WTC11 (cell line): ENCODE measurements at regions not wholly inside any gene's neighbourhood (a gene's known extent, or its start where the extent isn't known, plus 50 kb on each side); places are given as distances from the start of the nearest gene placed in this dataset.

ENCODE experiments used
- ATAC-seq: fragments of 200-7000 bp; cut with Tn5 transposase; 2 replicates; pipeline ENCODE4 v1.10.0; 2021; ENCODE audit warnings: mild to moderate bottlenecking, moderate library complexity
- CTCF ChIA-PET: fragments of 300-600 bp; sonication (Branson Sonifier 250); formaldehyde crosslinking; loops from one replicate; lab custom pipeline; 2021; ENCODE audit warnings: antibody characterized with exemption; lab: Charles Lee
- POLR2A ChIA-PET: fragments of 350-600 bp; sonication (Branson Sonifier 250); formaldehyde crosslinking; loops from one replicate; lab custom pipeline; 2021; ENCODE audit warnings: antibody characterized with exemption; lab: Charles Lee
- DNase-seq: peaks from one replicate; pipeline ENCODE4 v3.0.0; 2021; ENCODE audit warnings: low spot score
- H3K27ac Mint-ChIP-seq: 2 replicates; pipeline ENCODE4 v1.8.0; 2021; ENCODE audit warnings: mixed read lengths
- H3K27me3 Mint-ChIP-seq: 2 replicates; pipeline ENCODE4 v1.8.0; 2021; ENCODE audit warnings: low read depth, mild to moderate bottlenecking, moderate library complexity, mixed read lengths
- H3K36me3 Mint-ChIP-seq: 2 replicates; pipeline ENCODE4 v1.8.0; 2021; ENCODE audit warnings: mixed read lengths
- H3K4me1 Mint-ChIP-seq: 2 replicates; pipeline ENCODE4 v1.8.0; 2022; ENCODE audit warnings: mixed read lengths
- H3K4me3 Mint-ChIP-seq: 2 replicates; pipeline ENCODE4 v1.8.0; 2021; ENCODE audit warnings: mild to moderate bottlenecking, moderate library complexity, mixed read lengths
- H3K9me3 Mint-ChIP-seq: 2 replicates; pipeline ENCODE4 v1.8.0; 2021; ENCODE audit warnings: mixed read lengths
- CDX4 ChIP-seq: fragments of 250-450 bp; sonication (Bioruptor Pico); IDR thresholded peaks from 2 replicates; pipeline ENCODE4 v1.9.0; 2021; ENCODE audit warnings: moderate library complexity, mild to moderate bottlenecking, inconsistent platforms, borderline replicate concordance
- CREB1 ChIP-seq: sonication (generic); formaldehyde crosslinking; IDR thresholded peaks from 2 replicates; pipeline ENCODE4 v1.8.0; 2023; ENCODE audit warnings: mild to moderate bottlenecking, missing genetic modification reagents
- FOXP1 ChIP-seq: sonication (generic); formaldehyde crosslinking; IDR thresholded peaks from 2 replicates; pipeline ENCODE4 v1.8.0; 2022; ENCODE audit warnings: missing genetic modification reagents, mild to moderate bottlenecking, moderate library complexity, borderline replicate concordance
- MAX ChIP-seq: sonication (generic); formaldehyde crosslinking; IDR thresholded peaks from 2 replicates; pipeline ENCODE4 v1.8.0; 2022; ENCODE audit warnings: mild to moderate bottlenecking, missing genetic modification reagents
- NR1H2 ChIP-seq: sonication (generic); formaldehyde crosslinking; IDR thresholded peaks from 2 replicates; pipeline ENCODE4 v1.9.0; 2021; ENCODE audit warnings: mild to moderate bottlenecking, moderate library complexity, missing genetic modification reagents
- RELA ChIP-seq: sonication (generic); formaldehyde crosslinking; IDR thresholded peaks from 2 replicates; pipeline ENCODE4 v1.8.1; 2022; ENCODE audit warnings: missing genetic modification reagents, mild to moderate bottlenecking, borderline replicate concordance
- SMAD3 ChIP-seq: sonication (generic); formaldehyde crosslinking; IDR thresholded peaks from 2 replicates; pipeline ENCODE4 v1.8.0; 2022; ENCODE audit warnings: missing genetic modification reagents, mild to moderate bottlenecking, borderline replicate concordance
- TEAD1 ChIP-seq: sonication (generic); formaldehyde crosslinking; IDR thresholded peaks from 2 replicates; pipeline ENCODE4 v1.8.0; 2022; ENCODE audit warnings: mild to moderate bottlenecking, missing genetic modification reagents
- ZMAT4 ChIP-seq: fragments of 250-450 bp; sonication (Bioruptor Pico); IDR thresholded peaks from 2 replicates; pipeline ENCODE4 v1.9.0; 2021; ENCODE audit warnings: mild to moderate bottlenecking
- ZNF219 ChIP-seq: sonication (generic); formaldehyde crosslinking; IDR thresholded peaks from 2 replicates; pipeline ENCODE4 v1.8.0; 2023; ENCODE audit warnings: missing genetic modification reagents, mild to moderate bottlenecking, borderline replicate concordance
- ZNF232 ChIP-seq: sonication (generic); formaldehyde crosslinking; IDR thresholded peaks from 2 replicates; pipeline ENCODE4 v1.8.0; 2022; ENCODE audit warnings: mild to moderate bottlenecking, missing genetic modification reagents
- ZNF423 ChIP-seq: fragments of 250-450 bp; sonication (Bioruptor Pico); IDR thresholded peaks from 2 replicates; pipeline ENCODE4 v2.1.2; 2022; ENCODE audit warnings: mild to moderate bottlenecking, moderate library complexity
- ZSCAN18 ChIP-seq: fragments of 250-450 bp; sonication (Bioruptor Pico); IDR thresholded peaks from 2 replicates; pipeline ENCODE4 v2.1.2; 2022; ENCODE audit warnings: mild to moderate bottlenecking, moderate library complexity
- TF ChIP-seq, protein P1 (sequence below): fragments of 250-450 bp; sonication (Bioruptor Pico); IDR thresholded peaks from 2 replicates; pipeline ENCODE4 v1.9.0; 2021; ENCODE audit warnings: mild to moderate bottlenecking
- TF ChIP-seq, protein P2 (sequence below): sonication (generic); formaldehyde crosslinking; IDR thresholded peaks from 2 replicates; pipeline ENCODE4 v1.8.1; 2022; ENCODE audit warnings: mild to moderate bottlenecking, moderate library complexity, missing genetic modification reagents
- TF ChIP-seq, protein P3 (sequence below): sonication (generic); formaldehyde crosslinking; IDR thresholded peaks from 2 replicates; pipeline ENCODE4 v1.8.1; 2022; ENCODE audit warnings: missing genetic modification reagents, borderline replicate concordance
- TF ChIP-seq, protein P4 (sequence below): sonication (generic); formaldehyde crosslinking; IDR thresholded peaks from 2 replicates; pipeline ENCODE4 v1.8.1; 2023; ENCODE audit warnings: mild to moderate bottlenecking, moderate library complexity, missing genetic modification reagents

DNA sequence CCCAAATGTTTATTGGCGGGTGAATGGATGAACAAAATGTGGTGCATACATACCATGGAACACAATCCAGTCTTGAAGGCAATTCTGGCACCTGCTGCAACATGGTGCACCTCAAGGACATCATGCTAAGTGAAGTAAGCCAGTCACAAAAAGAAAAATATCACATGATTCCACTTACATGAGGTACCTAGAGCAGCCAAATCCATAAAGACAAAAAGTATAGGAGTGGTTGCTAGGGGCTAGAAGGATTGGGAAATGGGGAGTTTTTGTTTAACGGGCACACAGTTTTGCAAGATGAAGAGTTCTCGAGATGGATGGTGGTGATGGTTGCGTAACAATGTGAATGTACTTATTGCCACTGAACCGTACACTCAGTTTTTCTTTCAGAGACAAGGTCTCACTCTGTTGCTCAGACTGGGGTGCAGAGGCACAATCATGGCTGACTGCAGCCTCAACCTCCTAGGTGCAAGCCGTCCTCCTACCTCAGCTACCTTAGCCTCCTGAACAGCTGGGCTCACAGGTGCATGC is 90.9 kb upstream of the CERS6 start (continued):
- TF ChIP-seq, protein P1, sequence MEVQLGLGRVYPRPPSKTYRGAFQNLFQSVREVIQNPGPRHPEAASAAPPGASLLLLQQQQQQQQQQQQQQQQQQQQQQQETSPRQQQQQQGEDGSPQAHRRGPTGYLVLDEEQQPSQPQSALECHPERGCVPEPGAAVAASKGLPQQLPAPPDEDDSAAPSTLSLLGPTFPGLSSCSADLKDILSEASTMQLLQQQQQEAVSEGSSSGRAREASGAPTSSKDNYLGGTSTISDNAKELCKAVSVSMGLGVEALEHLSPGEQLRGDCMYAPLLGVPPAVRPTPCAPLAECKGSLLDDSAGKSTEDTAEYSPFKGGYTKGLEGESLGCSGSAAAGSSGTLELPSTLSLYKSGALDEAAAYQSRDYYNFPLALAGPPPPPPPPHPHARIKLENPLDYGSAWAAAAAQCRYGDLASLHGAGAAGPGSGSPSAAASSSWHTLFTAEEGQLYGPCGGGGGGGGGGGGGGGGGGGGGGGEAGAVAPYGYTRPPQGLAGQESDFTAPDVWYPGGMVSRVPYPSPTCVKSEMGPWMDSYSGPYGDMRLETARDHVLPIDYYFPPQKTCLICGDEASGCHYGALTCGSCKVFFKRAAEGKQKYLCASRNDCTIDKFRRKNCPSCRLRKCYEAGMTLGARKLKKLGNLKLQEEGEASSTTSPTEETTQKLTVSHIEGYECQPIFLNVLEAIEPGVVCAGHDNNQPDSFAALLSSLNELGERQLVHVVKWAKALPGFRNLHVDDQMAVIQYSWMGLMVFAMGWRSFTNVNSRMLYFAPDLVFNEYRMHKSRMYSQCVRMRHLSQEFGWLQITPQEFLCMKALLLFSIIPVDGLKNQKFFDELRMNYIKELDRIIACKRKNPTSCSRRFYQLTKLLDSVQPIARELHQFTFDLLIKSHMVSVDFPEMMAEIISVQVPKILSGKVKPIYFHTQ (CRISPR knock-in tag): no peak
- TF ChIP-seq ZNF232 (CRISPR knock-in tag) (no peak), SMAD3 (CRISPR knock-in tag) (no peak), MAX (CRISPR knock-in tag) (no peak), RELA (no peak), NR1H2 (CRISPR knock-in tag) (no peak), FOXP1 (CRISPR knock-in tag) (no peak), CDX4 (CRISPR knock-in tag) (no peak), CREB1 (no peak), ZNF219 (CRISPR knock-in tag) (no peak)
- TF ChIP-seq, protein P2, sequence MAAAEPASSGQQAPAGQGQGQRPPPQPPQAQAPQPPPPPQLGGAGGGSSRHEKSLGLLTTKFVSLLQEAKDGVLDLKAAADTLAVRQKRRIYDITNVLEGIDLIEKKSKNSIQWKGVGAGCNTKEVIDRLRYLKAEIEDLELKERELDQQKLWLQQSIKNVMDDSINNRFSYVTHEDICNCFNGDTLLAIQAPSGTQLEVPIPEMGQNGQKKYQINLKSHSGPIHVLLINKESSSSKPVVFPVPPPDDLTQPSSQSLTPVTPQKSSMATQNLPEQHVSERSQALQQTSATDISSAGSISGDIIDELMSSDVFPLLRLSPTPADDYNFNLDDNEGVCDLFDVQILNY (CRISPR knock-in tag): no peak
- TF ChIP-seq, protein P3, sequence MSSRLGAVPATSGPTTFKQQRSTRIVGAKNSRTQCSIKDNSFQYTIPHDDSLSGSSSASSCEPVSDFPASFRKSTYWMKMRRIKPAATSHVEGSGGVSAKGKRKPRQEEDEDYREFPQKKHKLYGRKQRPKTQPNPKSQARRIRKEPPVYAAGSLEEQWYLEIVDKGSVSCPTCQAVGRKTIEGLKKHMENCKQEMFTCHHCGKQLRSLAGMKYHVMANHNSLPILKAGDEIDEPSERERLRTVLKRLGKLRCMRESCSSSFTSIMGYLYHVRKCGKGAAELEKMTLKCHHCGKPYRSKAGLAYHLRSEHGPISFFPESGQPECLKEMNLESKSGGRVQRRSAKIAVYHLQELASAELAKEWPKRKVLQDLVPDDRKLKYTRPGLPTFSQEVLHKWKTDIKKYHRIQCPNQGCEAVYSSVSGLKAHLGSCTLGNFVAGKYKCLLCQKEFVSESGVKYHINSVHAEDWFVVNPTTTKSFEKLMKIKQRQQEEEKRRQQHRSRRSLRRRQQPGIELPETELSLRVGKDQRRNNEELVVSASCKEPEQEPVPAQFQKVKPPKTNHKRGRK (CRISPR knock-in tag): no peak

GRCh38 chr2:168369031-168369430 is 87.0 kb upstream of the CERS6 start:
- CTCF ChIA-PET: interaction anchor here (0.6 kb wide), 1 partner anchor 601 kb away, joined by 5 read pairs; no protein-coding TSS in a partner anchor
- H3K27me3 Mint-ChIP-seq: no peaks in the 10 kb centered on the region
- no peak overlapping the region for H3K27ac Mint-ChIP-seq
- no peaks in the 10 kb centered on the region for H3K4me1 Mint-ChIP-seq
- peaks cover 23% of the 10 kb centered on the region for H3K9me3 Mint-ChIP-seq
- no peak for TF ChIP-seq ZSCAN18 (CRISPR knock-in tag)
- no peak for TF ChIP-seq TEAD1 (CRISPR knock-in tag)
- TF ChIP-seq, protein P2 (CRISPR knock-in tag): no peak
- no peak for TF ChIP-seq ZMAT4 (CRISPR knock-in tag)
- TF ChIP-seq, protein P4, sequence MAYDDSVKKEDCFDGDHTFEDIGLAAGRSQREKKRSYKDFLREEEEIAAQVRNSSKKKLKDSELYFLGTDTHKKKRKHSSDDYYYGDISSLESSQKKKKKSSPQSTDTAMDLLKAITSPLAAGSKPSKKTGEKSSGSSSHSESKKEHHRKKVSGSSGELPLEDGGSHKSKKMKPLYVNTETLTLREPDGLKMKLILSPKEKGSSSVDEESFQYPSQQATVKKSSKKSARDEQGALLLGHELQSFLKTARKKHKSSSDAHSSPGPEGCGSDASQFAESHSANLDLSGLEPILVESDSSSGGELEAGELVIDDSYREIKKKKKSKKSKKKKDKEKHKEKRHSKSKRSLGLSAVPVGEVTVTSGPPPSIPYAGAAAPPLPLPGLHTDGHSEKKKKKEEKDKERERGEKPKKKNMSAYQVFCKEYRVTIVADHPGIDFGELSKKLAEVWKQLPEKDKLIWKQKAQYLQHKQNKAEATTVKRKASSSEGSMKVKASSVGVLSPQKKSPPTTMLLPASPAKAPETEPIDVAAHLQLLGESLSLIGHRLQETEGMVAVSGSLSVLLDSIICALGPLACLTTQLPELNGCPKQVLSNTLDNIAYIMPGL (CRISPR knock-in tag): no peak
- TF ChIP-seq ZNF423 (CRISPR knock-in tag): no peak
- POLR2A ChIA-PET: no interaction called here
- H3K4me3 Mint-ChIP-seq: no peak overlapping the region
- DNase-seq (no peak), ATAC-seq (no peak)
- H3K36me3 Mint-ChIP-seq: peaks cover 5% of the 10 kb centered on the region
